ENCODE measurements at regions not wholly inside any gene's neighbourhood (a gene's known extent, or its start where the extent isn't known, plus 50 kb on each side); places are given as distances from the start of the nearest gene placed in this dataset.

DNA sequence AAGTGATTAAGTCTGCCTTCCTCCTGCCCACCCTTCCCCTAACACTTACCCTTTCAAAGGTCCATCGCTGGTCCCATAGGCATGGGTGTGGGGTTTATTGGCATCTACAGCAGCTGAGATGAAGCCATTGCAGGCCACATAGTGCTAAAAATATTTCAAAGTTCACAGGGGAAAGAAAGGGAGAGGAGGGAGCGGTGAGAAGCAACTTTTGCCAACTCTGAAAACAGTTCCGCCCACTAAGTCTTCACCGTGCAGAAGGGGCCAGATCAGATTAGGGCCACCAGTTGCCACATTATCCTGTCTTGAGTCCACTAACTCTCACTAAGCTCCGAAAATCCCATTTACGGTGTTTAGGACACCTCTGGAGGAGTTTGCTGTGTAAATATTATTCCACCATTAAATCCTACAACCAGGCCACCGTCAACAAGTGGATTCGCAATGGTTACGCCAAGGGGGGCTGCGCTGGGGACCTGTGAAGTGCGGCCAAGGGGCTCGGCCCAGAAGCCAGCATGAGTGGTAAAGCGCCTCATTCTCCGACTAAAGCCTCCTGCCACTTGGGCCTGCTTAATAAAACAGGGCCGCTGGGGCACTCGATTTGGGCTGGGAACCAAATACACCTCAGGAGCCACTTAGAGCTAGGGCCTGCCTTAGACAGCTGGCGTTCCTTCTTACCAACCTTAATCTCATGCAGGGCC, 534.9 kb downstream of the MIAT start:
- DNase-seq = no peak

DNA sequence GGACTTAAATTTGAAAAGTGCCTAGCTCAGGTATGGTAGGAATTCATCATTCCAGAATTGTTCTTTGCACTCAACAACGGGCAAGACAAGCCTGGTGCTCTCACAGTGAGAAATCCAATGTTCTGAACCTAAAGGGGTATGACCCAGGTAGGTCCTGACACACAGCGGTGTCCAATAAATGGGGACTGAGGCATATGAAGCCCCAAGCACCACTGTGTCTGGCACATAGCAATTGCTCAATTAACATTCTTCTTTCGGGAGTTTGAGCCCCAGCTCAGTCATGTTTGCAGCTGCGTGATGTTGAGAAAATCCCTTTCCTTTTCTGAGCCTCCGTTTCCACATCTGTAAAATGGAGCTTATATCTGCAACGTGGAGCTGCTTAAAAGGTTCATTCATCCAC, 535.8 kb downstream of the MIAT start:
- DNase-seq = no peak

DNA sequence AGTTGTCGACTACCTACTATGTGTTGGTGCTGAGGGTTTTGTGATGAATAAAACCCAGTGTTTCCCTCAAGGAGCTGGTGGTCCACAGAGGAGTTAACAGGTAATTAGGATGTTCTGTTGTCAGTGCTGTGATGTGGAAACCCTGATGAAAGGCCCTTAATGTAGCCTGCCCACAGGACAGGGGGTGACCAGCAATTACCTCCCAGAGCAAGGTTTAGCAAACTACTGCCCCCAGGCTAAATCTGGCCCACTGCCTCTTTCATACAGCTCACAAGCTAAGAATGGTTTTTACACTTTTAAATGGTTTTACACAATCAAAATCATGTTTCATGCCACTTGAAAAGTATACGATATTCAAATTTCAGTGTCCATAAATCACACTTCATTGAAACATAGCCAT, 536.2 kb downstream of the MIAT start:
- no peak for DNase-seq

DNA sequence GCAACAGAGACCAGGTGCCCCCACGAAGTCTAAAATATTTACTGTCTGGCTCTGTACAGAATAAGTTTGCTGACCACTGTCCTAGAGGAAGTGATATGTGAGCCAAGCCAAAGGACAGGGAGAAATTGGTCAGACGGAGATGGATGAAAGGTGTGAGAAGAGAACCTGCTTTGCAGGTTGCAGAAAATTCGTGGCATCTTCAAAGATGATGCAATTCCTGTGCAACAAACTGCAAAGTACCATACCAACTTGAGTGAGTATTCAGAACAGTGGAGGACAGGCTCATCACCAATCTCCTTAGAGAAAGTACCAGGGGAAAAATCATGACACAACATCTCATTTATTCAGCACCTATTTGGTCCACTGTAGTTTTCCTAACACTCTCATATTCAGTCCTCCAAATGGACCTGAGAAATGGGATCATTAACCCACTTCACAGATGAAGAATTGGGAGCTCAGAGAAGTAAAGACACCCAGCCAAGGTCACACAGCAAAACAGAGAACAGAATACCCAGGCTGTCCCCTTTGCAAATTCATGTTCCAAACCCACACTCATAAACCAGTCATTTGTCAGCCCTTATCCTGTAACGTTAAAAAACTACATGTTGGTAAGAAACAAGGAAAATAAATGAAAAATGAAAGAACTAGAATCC, 536.8 kb downstream of the MIAT start:
- no peak for DNase-seq

DNA sequence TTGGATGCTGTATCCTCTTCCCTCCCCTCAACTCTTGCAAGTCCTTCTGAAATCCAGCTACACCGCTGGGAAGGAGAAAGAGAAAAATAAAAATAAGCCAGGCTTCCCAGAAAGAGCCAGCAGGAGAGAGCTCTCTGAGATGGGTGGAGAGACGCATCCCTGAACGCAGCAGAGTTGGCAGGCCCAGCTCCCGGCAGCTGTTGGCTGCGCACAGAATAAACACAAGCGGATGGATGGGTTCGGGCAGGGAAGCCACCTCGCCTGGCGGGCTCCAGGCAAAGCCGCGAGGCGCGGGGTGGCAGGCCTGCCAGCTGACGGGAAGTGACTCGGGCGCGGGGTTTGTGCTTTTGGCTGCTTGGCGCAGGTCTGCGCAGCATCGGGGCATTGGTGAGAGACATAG, 537.7 kb downstream of the MIAT start:
- DNase-seq = no peak

DNA sequence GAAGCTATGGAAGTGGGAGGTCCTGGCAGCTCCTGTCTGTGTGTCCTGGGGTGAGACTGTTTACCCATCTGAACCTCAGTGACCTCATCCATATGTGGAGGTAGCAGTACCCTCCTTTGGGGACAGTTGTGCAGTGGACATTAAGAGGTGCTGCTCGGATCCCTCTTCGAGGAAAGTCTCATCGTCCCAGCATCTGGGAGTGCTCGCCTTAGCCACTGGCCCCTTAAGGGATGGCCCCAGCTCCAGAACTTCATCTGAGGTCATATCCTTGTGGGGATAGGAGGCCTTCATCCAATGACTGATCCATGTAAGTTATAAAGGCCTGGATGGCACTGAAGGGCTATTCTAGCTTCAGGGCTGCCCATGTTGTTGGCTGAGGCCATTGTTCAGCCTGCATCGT, 538.1 kb downstream of the MIAT start:
- no peak for DNase-seq

DNA sequence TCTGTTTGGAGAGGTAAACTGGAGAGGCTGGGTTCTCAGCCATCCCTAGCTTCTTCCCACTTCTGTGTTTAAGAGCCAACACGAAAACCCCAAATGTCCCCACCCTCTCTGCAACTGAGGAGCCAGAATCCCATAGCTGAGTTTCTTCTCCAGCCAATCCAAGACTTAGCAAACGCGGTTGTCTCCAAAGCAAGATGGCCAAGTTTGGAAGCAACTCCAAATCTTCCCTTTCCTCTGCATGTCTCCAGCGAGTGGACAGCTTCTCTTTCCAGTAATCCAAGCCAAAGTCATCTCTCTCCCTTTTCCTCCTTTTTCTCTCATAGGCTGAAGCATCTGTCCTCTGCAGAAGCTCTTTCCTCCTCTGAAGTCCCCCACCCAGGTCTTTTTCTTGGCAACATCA, 539.2 kb downstream of the MIAT start:
- DNase-seq = no peak

DNA sequence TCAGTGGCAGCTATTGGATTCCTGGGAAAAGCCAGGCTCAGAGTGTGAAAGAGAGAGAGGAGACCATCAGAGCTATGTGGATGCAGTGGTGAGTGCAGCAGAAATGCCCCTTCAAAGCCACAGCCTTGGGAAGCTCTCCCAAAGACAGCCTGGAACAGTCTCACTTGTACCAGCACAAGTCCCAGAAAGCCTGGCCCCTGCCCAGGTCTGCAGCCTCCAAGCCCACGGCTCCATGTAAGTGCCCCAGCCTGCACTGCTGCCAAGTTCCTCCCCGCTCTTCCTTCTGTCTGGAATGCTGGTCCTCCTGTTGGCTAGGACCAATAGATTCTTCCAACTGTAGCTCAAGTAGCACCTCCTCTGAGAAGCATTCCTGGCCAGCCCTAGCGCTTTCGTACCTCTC, 539.7 kb downstream of the MIAT start:
- no peak for DNase-seq

DNA sequence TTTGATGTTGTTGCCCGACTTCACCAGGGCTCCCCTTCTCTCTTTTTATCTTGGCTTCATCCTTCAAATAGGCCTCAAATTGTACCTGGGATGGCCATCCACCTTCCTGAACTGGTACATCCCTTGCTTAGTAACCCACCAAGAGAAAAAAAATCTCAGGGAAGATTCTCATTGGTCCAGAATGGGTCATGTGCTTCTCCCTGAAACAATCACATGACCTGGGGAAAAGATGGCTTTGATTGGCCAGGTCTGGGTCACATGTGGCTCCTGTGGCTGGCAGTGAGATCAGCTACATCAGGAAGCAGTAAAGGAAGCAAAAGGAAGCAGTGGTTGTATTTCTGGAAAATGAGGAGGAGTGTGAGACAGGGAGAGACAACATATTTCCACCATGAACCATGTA, 540.2 kb downstream of the MIAT start:
- DNase-seq = no peak

DNA sequence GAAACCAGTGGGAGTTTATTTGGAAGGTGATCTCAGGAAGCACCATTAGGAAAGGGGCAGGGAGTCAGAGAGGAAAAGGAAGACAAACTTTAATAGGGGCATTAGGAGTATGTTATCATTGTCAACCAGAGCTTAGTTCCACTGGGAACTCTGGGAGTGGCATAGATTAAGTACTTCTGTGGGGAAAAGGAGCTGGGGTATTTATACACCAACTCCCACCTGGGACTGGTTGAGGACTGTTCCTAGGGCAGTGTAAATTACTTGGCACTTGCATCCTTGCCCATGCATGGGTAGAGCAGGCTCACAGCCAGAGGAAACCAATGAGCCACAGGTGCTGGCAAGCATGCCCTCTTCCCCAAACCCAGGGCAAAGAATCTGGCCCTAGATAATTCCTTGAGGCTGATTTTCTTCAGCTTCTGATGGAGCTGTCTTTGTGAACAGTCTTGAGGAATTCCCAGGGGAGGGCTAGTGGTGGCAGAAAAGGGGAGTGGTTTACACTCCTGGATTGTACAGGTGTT, 541.2 kb downstream of the MIAT start:
- no peak for DNase-seq

DNA sequence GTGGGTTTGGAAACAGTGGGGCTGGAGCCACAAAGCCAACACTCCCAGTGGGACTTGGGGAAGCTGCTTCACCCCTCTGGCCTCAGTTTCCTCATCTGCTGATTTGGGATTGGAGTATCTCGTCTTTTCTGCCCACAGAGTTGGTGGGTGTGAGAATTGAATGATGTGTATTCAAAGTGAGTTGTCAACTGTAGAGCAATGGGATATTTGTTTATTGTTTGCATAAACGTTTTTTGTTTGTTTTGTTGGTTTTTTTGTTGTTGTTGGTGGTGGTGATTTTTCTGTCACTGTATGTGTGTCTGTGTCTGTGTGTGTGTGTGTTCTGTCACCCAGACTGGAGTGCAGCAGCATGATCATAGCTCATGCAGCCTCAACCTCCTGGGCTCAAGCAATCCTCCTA, 542.0 kb downstream of the MIAT start:
- DNase-seq = no peak

DNA sequence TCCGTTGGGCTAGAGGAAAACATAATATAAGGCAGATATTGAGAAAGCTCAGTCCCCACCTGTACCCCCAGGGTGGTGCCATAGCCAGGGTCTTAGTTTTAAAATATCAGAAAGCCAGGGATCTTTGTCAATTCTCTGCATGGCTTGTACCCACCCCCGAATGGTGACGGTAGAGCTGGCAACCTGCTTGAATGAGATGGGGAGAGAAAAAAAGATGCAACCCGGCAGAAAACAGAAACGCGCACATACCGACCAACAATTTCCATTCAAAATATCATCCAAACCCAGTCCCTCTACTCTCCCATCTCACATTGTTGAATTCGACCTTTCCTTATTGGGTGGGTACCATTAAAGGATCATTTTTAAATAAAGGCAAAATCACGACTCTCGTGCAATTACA, 543.9 kb downstream of the MIAT start:
- no peak for DNase-seq

DNA sequence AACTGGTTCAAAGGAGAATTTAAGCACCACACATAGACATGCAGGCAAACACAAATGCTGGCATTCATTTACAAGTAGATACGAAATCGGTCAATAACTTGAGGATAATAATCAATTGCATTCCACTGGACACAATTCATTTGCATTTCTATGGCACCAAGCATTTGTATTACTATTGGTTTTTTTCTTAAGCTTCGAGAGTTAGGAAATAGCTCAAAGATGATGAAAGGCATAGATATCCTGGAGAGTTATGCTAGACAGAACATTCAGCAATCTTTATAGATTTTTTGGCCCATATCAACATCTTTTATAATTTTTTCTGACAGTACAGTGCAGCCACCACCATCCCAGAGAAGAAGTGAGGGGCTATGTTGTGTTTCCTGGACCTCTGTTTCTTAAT, 544.4 kb downstream of the MIAT start:
- no peak for DNase-seq

DNA sequence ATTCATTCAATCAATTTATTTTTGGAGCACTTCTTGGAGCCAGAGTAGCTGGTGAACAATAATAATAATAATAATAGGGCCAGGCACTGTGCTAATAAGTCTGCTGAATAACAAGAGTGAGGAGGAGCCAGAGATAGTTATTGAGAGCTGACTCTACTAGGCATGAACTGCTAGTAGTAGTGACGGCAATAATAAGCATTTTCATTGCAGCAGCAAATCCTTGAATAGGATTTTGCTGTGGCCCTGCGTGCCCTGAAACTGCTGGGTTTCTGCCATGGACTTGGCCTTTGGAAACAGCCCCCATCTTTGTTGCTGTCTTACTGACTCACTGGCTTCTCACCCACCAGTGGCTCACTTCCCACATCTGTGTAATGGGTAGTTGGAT, 545.9 kb downstream of the MIAT start:
- DNase-seq = no peak

DNA sequence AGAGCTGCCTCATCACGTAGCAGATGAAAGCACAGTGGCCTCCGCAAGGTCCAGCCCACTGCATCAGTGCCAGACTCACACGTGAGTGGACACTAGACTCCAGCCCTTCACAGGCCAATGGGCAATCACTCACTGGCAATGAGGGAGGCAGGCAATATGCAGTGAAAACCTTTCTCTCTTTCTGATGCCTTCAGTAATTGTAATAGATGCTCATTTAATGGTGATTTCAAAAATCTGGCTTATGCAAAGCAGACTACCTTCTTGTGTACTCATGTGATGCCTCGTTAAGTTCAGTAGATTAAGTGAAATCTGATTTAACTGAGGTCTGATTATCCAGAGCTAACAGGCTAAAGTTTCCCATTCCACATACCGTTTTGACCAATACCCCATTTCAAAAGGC, 546.9 kb downstream of the MIAT start:
- DNase-seq = no peak

DNA sequence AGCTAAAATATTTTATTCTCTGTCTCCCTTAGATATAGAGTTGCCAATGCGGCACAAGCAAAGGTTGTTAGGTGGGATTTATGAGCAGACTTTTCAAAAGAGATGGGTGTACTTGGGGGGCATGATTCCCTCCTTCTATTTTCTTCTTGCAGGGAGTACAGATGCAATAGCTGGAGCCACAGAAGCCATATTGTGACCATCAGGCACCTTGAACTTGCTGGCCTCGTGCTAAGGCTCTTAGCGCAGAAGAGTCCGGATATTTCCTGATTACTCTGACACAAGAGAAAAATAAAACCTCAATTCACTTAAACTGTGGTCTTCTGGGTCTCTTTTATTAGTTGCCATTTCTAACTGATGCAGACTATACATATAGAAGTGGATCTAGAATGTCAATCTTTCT, 547.4 kb downstream of the MIAT start:
- DNase-seq = no peak

DNA sequence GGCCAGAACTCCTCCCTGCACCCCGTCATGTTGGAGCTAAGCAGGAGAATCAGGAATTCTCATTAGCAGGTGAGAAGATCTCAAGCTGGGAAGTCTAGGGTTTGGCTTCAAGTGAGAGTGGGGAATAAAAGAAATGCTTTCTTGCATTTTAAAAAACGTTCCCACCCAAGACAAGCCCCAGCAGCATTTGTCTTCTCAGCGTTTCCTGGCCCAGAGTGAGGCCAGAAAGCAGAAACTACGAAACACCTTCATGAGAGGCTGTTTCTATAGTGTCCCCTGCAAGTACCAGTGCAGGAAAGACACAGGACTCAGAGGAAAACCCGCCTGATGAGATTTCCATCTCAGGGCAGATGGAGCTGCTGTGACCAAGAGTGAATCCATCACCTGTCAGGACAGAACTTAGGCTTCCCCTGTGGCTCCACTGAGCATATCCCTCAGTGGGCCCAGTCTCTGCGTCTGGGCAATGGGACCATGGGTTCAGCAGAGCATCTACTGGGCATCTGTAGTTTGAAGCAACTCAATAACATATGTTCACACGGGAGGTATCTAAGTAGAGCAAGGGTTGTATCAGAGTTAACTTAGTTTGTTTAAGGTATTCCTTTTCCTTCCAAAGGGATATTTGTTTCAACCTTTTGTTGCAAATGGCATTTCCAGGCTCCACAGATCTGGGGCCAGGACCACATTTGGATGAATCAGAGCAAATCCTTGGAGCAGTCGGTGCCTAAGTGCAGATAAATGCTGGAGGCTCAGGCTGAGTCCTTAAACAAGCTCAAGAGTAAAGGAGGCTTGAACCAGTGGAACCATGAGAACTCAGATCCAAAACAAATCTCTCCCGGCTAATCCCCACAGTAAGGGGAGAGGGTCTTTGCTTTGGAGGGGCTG, 548.3 kb downstream of the MIAT start:
- DNase-seq = no peak

DNA sequence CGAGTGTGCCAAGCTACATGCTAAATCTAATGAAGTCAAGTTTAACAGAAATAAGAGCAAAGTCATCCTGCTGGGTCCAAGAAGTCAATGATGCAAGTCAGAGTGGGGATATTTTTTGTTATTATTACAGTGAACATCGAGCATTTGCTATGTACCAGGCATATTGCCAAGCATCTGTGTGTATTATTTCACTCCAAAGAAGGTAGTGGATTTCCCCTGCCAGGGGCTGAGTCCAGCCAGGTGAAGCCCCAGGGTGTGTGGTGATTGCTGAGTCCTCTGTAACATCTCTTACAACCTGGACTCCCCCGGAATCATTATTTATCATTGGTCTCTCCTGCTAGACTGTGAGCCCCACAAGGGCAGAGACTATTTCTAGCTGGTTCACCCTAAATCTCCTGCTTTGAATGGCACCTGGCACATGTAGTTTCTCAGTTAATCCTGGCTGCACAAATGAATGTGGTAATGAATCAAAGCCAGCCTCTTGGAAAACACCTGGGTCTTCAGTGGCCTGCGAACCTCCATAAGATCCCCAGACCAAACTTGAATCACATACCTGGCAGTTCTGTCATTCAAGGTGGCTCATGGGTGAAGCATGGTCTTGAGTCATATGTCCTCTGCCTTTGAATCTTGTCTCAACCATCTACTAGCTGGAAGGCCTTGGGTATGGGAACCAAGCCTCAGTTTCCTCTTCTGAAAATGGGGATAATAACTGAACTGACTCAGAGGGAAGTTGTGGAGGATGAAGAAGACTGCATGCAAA, 549.2 kb downstream of the MIAT start:
- DNase-seq = no peak

DNA sequence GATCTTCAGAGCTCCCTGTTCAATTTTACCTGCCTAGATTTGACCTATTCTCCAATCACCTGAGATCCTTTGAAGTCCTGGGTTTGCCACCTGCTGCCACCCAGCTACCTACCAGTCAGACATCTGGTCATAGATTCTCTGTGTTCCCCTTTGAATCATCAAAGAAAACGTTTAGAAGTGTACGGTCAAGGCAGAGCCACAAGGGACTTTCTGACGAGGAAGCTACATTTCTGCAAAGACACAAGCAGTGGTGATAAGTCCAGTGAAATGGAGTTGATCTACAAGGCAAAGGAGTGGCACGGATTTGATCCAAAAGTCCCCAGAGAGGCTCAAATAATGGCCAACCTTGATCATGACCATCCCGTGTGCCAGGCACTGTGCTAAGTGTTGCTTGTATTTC, 549.9 kb downstream of the MIAT start:
- no peak for DNase-seq

DNA sequence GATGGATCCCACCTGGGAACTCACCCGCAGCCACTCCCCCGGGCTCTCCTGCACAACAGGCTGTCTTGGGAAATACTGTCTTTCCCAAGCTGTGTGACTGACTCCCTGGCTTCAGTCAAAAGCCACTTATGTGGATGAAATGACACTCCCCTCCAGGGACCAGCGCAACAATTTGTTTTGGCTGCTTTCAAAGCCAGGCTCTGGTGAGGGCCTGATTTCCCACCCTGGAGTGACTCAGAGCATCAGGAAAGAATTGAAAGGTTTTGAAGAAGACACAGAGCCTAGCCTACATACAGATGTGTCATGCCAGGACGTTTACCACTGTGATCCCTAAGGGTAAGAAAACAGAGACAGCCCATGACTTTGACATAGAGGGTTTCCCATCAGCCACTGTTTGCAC, 550.5 kb downstream of the MIAT start:
- DNase-seq = no peak

DNA sequence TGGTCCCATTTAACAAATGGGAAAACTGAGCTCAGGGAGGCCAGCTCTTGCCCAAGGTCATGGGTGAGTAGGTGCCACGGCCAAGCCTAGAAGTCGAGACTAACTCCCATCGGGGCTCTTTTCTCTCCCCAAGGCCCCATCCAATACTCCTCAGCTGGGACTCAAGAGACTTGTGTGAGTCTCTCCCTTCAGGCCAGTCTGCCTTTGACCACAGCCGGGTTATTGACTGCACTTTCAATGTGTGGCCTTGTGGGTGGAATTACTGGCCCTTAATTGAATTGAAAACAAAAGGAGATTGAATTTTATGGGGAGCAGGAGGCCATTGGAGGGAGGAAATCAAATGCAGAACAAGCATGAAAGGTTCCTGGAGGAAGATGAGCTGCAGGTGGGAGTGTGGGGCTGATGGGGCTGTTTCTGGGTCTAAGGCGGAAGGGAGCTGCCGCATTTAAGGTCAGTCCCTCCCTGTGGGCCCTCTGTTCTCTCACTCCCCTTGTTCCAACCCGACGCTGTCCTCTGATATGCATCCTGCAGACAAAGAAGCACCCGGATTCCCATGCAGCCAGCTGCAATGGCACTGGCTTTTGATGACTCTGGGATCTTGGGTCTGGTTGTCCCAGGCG, 552.8 kb downstream of the MIAT start:
- no peak for DNase-seq

DNA sequence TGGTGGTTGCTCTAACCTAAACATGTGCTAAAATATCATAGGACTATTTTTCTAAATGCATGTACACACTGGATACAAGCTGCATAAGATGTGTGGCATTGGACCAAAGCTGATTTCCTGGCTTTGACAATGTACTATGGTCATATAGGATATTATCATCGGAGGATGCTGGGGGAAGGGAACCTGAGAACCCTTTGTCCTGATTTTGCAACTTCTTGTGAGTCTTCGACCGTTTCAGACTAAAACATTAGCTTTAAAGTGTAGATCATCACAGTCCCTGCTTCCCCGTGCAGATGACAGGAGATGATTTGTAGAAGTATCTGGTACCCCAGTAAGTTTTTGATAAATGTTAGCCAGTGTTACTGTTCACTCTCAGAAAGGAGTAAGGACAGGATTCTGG, 554.7 kb downstream of the MIAT start:
- DNase-seq = no peak
